NT2/D1 (cell line): ENCODE measurements at regions not wholly inside any gene's neighbourhood (a gene's known extent, or its start where the extent isn't known, plus 50 kb on each side); places are given as distances from the start of the nearest gene placed in this dataset.

ENCODE experiments used
- DNase-seq: peaks from one replicate; pipeline ENCODE4 v3.0.0-alpha.2; 2011; ENCODE audit warnings: low read depth, low spot score
- H3K27me3 ChIP-seq: 2 replicates; pipeline ENCODE4 v1.6.0; 2011; ENCODE audit warnings: mild to moderate bottlenecking; ENCODE audit not compliant: insufficient read length, insufficient read depth
- H3K36me3 ChIP-seq: 2 replicates; pipeline ENCODE4 v1.6.1; 2011; ENCODE audit warnings: mild to moderate bottlenecking, low read length, mixed read lengths; ENCODE audit not compliant: insufficient read depth, insufficient read length
- H3K4me1 ChIP-seq: 2 replicates; pipeline ENCODE4 v1.5.1; 2011; ENCODE audit not compliant: insufficient read depth, insufficient read length
- H3K4me3 ChIP-seq: 2 replicates; pipeline ENCODE4 v1.5.1; 2011; ENCODE audit warnings: low read depth; ENCODE audit not compliant: insufficient read length
- H3K9ac ChIP-seq: 2 replicates; pipeline ENCODE4 v1.6.0; 2011; ENCODE audit warnings: low read depth; ENCODE audit not compliant: insufficient read length
- H3K9me3 ChIP-seq: 2 replicates; pipeline ENCODE4 v1.5.1; 2011; ENCODE audit warnings: mild to moderate bottlenecking, low read length; ENCODE audit not compliant: insufficient read depth
- SUZ12 ChIP-seq: IDR thresholded peaks from 2 replicates; pipeline ENCODE4 v1.6.1; 2011; ENCODE audit not compliant: insufficient read length, insufficient read depth; ENCODE audit errors: extremely low read depth
- YY1 ChIP-seq: IDR thresholded peaks from 2 replicates; pipeline ENCODE4 v1.6.1; 2011; ENCODE audit not compliant: insufficient read length, insufficient read depth
- ZNF274 ChIP-seq: IDR thresholded peaks from 2 replicates; pipeline ENCODE4 v1.6.1; 2011; ENCODE audit warnings: mild to moderate bottlenecking, low read depth, low read length

DNA sequence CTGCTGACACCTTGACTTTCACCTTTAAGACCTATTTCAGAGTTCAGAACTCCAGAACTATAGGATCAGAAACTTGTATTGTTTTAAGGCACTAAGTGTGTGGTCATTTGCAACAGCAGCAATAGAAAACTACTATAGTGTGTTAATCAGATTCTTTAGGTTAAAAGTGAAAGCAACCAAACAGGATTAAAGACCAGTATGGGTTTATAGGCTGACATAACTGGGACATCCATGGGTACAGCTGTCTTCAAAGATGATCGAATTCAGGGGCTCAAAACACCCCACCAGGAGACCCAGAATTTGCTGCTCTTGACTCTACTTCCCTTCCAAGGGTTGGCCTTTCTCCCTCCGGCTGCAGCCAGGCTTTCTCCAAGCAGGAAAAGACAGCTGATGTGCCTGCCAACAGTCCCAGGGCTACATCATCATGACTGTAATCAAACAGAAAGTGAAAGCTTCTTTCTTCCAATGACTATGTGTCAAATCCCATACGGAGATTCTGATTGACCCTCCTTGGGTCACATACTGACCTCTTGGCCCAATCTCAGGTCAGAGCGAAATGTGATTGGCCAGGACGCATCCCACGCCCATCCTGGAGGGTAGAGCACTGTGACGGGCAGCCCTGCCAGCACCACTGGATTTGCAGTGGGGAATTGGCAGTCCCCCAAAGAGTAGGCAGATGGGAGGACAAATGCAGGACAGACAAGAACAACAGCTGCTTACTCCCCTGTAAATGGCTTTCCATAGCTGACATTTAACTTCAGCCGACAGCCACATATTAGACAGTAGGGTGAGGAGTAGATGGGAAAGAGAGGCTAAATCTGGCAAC is 51.4 kb upstream of the RNF7 start:
- Histone ChIP-seq H3K36me3 (no peaks in the 10 kb centered on the region), H3K4me3 (no peak overlapping the region), H3K4me1 (no peaks in the 10 kb centered on the region), H3K9ac (no peak overlapping the region), H3K9me3 (no peaks in the 10 kb centered on the region; the same call in 1 of the 2 replicates), H3K27me3 (no peaks in the 10 kb centered on the region)
- TF ChIP-seq SUZ12 (no peak), ZNF274 (no peak), YY1 (no peak)
- DNase-seq = no peak
